ENCODE measurements at regions not wholly inside any gene's neighbourhood (a gene's known extent, or its start where the extent isn't known, plus 50 kb on each side); places are given as distances from the start of the nearest gene placed in this dataset.

- TF ChIP-seq TAF1 (IDR thresholded peaks at IDR 0.05; ENCODE audit: borderline replicate concordance, insufficient read depth, low read length): no peak
- no peak for TF ChIP-seq REST (IDR thresholded peaks at IDR 0.05; ENCODE audit: insufficient read depth in 1 of 2, low read depth in 2 of 2, low read length in 2 of 2)
- no peak for TF ChIP-seq SIN3A (IDR thresholded peaks at IDR 0.05; ENCODE audit: borderline replicate concordance, insufficient read depth, low read length)
- TF ChIP-seq POLR2AphosphoS5 (IDR thresholded peaks at IDR 0.05; ENCODE audit: low read depth, low read length): no peak
- no peak for TF ChIP-seq FOXP2 (optimal IDR thresholded peaks at IDR 0.05; ENCODE audit: borderline replicate concordance, extremely low read depth, extremely low read length, insufficient read depth)
These were observed 348.8 kb upstream of the SLITRK5 start for GRCh38 chr13:87322386-87322785.

GRCh38 chr13:87324558-87324957 is 346.6 kb upstream of the SLITRK5 start:
- TF ChIP-seq REST (IDR thresholded peaks at IDR 0.05; ENCODE audit: insufficient read depth in 1 of 2, low read depth in 2 of 2, low read length in 2 of 2): no peak
- TF ChIP-seq TAF1 (IDR thresholded peaks at IDR 0.05; ENCODE audit: borderline replicate concordance, insufficient read depth, low read length): no peak
- no peak for TF ChIP-seq SIN3A (IDR thresholded peaks at IDR 0.05; ENCODE audit: borderline replicate concordance, insufficient read depth, low read length)
- no peak for TF ChIP-seq FOXP2 (optimal IDR thresholded peaks at IDR 0.05; ENCODE audit: borderline replicate concordance, extremely low read depth, extremely low read length, insufficient read depth)
- no peak for TF ChIP-seq POLR2AphosphoS5 (IDR thresholded peaks at IDR 0.05; ENCODE audit: low read depth, low read length)

GRCh38 chr13:87331178-87331577 is 340.0 kb upstream of the SLITRK5 start:
- TF ChIP-seq POLR2AphosphoS5 (IDR thresholded peaks at IDR 0.05; ENCODE audit: low read depth, low read length) (no peak), SIN3A (IDR thresholded peaks at IDR 0.05; ENCODE audit: borderline replicate concordance, insufficient read depth, low read length) (no peak), FOXP2 (optimal IDR thresholded peaks at IDR 0.05; ENCODE audit: borderline replicate concordance, extremely low read depth, extremely low read length, insufficient read depth) (no peak), TAF1 (IDR thresholded peaks at IDR 0.05; ENCODE audit: borderline replicate concordance, insufficient read depth, low read length) (no peak), REST (IDR thresholded peaks at IDR 0.05; ENCODE audit: insufficient read depth in 1 of 2, low read depth in 2 of 2, low read length in 2 of 2) (no peak)

- no peak for TF ChIP-seq POLR2AphosphoS5 (IDR thresholded peaks at IDR 0.05; ENCODE audit: low read depth, low read length)
- no peak for TF ChIP-seq SIN3A (IDR thresholded peaks at IDR 0.05; ENCODE audit: borderline replicate concordance, insufficient read depth, low read length)
- TF ChIP-seq REST (IDR thresholded peaks at IDR 0.05; ENCODE audit: insufficient read depth in 1 of 2, low read depth in 2 of 2, low read length in 2 of 2): no peak
- TF ChIP-seq FOXP2 (optimal IDR thresholded peaks at IDR 0.05; ENCODE audit: borderline replicate concordance, extremely low read depth, extremely low read length, insufficient read depth): no peak
- no peak for TF ChIP-seq TAF1 (IDR thresholded peaks at IDR 0.05; ENCODE audit: borderline replicate concordance, insufficient read depth, low read length)
These were observed 337.6 kb upstream of the SLITRK5 start for GRCh38 chr13:87333599-87333998.

GRCh38 chr13:87334176-87334575 is 337.0 kb upstream of the SLITRK5 start:
- TF ChIP-seq REST (IDR thresholded peaks at IDR 0.05; ENCODE audit: insufficient read depth in 1 of 2, low read depth in 2 of 2, low read length in 2 of 2): no peak
- TF ChIP-seq TAF1 (IDR thresholded peaks at IDR 0.05; ENCODE audit: borderline replicate concordance, insufficient read depth, low read length): no peak
- no peak for TF ChIP-seq FOXP2 (optimal IDR thresholded peaks at IDR 0.05; ENCODE audit: borderline replicate concordance, extremely low read depth, extremely low read length, insufficient read depth)
- no peak for TF ChIP-seq SIN3A (IDR thresholded peaks at IDR 0.05; ENCODE audit: borderline replicate concordance, insufficient read depth, low read length)
- TF ChIP-seq POLR2AphosphoS5 (IDR thresholded peaks at IDR 0.05; ENCODE audit: low read depth, low read length): no peak
